GM21381 (cell line): ENCODE measurements at regions not wholly inside any gene's neighbourhood (a gene's known extent, or its start where the extent isn't known, plus 50 kb on each side); places are given as distances from the start of the nearest gene placed in this dataset.
"Not testable (repeated sequence)": the region's sequence is repeated elsewhere in the genome, so short reads cannot be mapped to it uniquely, and the experiment has no call there.

Experiments used
- ATAC-seq: cut with Tn5 transposase; IDR thresholded peaks from one replicate; pipeline ENCODE4 v1.9.1; 2021; ENCODE audit warnings: mild to moderate bottlenecking, moderate library complexity; ENCODE audit not compliant: unreplicated experiment

- not testable (repeated sequence) for ATAC-seq
Measured at GRCh38 chr1:168457296-168457695, 86.5 kb downstream of the XCL2 start.

DNA sequence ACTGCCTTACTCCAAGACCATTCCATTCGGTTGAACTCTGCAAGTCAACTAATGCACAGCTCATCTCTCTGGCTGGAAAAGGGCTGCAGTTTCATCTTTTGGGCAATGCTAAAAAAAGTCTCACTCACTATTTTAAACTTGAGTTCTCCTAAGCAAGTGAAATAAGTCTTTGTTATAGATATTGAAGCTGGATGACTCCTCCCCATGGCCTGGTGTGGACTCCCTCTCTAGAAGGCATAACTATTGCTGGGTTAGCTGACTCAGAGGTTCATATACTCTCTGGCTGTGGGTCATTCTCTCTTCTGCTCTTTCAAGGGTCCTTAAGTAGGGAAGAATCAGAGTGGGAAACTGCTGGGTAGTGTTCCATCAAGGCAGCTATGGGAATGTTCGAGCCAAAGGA, 88.0 kb downstream of the XCL2 start:
- no peak for ATAC-seq

DNA sequence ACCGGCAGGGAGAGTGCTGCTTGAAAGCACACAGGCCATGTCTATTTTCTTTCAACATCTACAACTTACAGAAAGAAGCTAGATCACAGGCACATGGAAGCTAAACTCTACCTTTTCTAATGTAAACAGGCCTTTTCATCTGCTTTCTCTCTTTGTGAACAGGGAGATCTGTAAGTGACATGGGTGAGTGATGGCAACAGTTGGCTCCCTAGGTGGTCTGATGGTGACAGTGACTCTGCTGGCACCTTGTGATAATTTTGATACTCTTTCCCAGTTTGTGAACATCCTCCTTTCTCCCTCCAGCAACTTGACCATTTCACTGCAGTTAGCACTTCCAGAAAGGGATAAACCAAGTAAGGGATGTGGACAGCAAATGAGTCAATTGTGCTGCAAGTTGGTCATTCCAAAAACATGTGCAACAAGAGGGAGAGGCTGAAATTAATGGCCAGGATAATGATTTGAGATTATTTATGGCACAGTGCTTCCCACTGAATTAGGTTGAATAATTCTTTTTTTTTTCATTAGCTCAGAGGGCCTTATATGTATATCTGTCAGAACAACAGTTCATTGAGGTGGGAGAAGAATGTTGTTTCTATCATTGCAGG, 89.5 kb downstream of the XCL2 start:
- ATAC-seq: no peak

DNA sequence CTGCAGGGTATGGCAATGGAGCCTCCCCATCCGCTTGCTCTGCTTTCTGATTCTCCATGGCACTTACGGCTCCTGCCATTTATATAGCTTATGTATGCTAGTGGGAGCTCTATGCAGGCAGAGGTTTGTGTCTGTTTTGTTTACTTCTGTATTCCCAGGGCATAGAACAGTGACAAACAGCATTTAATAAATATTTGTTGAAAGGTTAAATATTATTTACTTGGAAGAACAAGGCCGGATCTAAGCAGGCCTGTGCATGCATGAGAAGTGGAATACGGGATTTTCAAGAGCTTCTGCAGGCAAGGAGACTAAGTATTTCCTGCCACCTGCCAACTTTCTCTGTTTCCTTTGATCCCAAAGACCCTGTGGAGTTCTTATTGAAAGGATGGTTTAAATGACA, 90.7 kb downstream of the XCL2 start:
- ATAC-seq: no peak

GRCh38 chr1:168452329-168452728, 91.5 kb downstream of the XCL2 start:
- ATAC-seq: no peak

DNA sequence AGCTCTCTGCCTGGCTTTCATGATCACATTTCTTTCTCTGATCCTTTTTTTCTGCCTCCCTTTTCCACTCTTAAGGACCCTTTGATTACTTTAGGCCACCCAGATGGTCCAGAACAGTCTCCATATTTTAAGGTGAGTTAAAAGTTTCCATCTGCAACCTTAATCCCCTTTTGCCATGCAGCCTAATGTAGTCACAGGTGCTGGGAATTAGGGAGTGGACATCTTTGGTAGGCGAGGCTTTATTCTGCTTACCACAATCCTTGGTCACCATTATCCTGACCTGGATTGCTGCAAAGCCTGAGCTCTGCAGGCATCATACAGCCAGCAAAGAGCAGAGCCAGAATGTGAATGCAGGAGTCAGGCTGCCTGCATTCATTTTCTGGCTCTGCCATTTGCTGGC, 95.9 kb downstream of the XCL2 start:
- ATAC-seq: no peak

DNA sequence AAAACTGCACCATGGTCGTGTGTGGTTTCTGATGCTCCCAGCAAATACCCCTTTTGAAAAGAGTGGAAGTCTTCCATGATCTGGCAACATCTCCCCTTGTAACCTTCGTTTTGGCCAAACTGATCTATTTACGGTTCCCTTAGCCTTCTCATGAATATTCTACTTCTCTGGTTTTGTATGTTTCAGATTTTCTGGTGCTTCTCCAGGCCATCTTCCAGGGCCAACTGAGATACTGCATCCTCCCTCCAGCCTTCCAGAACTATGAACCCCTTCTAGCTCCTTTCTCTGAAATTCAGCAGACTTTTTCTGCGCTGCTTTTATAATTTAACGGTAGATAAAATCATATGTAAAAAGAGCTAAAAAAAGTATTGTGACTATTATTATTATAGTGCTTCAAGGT, 97.7 kb downstream of the XCL2 start:
- no peak for ATAC-seq

DNA sequence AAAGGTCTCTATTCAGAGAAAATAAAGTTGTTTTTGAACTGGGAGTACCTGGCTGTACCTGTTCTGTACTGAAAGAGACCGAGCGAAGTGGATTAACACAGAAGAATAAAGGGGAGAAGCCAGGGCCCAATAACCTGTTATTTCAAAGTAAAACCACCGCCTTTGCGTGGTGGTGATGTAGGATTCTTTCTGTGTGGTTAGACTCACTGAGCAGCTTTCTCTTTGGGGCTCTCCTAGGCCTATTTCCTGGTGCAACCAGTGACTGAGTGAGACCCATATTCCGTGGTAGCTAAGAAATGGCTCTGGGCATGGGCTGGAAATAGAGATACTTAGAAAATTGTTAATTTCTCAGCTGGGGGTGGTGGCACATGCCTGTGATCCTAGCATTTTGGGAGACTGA, 99.9 kb downstream of the XCL2 start:
- ATAC-seq: no peak

DNA sequence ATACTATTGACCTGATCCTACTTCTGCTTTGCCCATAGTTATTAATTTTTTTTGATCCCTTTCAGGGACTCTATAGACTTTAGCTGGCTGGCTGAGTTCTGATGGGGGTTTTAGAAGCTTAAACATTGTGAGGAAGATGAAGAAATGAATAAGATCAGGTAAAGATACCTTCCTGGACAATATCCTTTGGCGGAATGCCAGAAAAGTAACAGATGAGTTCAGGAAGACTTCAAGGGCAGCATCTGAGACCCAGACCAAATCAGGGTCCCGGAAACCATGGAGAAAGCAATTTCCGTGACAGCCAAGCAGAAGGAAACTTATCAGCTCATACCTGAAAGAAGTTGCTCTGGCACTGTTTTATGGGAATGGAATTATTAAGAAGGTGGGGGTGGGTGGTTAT, 100.4 kb downstream of the XCL2 start:
- ATAC-seq: no peak

DNA sequence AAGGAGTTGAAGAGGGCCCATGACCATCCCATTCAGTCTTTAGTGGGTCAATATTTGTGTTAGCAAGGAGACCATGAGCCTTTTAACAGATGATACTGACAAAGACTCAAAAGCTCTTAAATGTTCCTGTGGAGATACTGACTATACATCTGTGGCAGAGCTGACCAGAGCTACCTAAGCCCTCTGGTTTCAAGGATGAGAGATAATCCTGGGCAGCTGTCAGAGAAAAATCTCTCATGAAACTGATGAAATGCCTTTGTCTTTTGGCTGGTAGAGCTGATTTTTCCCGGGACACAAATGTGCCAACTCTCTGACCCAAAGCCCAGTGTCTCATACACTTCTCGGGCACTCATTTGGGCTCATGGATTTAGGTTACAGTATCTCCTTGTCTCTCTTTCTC, 100.9 kb downstream of the XCL2 start:
- no peak for ATAC-seq

DNA sequence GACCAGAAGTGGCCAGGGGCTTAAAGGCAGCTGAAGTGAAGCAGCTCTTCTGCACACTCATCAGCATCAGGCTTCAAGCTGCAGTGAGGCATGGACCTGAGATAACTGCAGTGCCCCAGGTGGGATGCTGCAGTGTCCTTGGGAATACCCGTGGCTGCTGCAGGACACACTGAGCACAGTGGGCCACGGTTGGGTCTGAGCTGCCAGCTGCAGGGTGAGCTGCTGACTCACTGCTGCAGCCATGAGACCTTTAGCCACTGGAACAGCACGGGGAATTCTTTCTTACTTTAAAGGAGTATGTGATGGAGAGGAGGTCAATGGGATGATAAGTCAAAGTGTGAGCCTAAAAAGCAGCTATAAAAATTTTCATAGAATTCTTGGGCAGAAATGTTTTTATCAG, 102.1 kb downstream of the XCL2 start:
- no peak for ATAC-seq

GRCh38 chr1:168439456-168440375, 104.1 kb downstream of the XCL2 start:
- peak; percentile 85 for ATAC-seq

DNA sequence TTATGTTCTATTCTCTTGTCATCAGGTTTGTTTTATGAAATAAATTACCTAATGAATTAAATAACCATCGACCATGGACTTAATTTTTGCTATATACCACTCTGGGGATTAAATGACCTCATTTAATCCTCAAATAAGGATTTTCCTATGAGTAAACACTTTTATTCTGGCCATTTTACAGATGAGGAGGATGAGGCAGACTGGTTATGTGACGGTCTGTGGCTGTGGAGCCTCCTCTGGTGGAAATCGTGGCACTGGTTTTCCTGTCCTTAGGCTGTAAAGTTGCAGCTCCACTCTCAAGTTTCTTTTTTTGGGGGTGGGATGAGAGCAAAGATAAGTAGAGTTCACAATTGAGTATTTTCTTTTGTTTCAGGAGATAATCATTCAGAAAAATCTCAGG, 105.2 kb downstream of the XCL2 start:
- ATAC-seq: no peak

- ATAC-seq: no peak
Measured at GRCh38 chr1:168437821-168438220, 106.0 kb downstream of the XCL2 start.

DNA sequence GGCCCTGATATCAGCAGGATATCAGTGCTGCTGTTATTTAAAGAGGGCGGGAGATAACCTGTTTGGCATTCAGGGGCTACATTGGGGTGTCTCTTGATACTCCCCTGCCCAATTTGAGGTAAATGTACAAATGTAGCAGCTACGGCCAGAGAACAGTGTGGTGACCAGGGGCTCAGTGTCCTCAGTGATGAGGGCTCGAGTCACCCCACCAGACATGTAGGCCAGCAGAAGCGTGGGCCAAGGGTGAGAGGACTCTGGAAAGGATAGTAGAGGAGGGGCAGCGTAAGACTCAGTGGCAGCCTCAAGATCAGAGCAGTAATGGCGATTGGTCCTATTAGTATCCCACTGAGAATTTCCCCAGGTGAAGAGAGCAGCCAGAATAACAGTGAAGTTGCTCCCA, 108.4 kb downstream of the XCL2 start:
- no peak for ATAC-seq

- ATAC-seq: no peak
Measured at GRCh38 chr1:168433238-168433637, 110.6 kb downstream of the XCL2 start.

GRCh38 chr1:168431882-168432281, 111.9 kb downstream of the XCL2 start:
- ATAC-seq: no peak

GRCh38 chr1:168430321-168430720, 113.5 kb downstream of the XCL2 start:
- no peak for ATAC-seq

DNA sequence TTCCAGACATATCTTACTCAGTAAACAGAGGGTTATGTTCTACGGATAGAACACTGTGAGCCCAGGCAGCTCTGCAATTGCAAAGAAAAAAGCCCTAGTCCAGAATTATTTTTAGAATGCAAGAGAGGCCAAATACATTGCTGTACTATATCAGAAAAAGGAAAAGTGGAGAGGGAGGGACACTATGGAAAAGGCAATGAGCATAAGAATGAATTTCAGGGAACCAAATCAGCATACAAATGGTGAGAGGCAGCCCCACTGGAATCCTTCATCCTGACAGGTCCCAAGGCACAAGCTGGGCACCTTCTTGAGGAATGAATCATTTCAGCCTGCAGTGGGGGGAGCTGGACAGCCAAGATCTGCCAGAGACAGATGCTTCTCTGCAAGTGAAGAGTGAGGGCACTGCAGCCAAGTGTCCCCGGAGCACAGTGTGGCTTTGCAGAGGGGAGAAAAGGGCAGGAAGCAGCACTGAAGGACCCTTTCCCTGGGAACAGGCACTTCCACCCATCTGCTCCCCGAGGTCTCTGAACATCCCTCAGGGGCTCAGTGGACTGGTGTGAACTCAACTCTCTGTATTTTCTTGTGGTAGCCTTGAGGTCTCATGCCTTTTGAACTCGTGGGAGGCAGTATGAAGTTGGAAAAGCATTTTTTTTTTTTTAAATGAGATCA, 115.6 kb downstream of the XCL2 start:
- no peak for ATAC-seq

DNA sequence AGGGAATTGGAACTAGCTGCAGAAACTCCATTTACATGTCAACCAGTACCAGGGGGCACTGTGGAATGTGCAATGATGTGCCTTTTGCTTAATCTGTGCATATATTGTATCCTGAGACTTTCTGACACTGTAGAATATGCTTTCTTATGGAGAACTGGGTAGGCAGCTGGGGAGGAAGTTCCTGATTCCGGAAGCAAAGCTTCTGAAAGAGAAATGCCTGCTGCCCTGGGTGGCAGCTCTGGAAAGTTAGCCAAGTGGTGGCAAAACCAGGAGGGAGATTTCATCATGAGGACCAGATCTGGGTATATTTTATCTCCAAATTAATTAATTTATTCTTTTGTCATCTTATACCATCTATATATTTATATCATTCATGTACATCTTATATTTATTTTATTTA, 116.7 kb downstream of the XCL2 start:
- no peak for ATAC-seq

- no peak for ATAC-seq
Measured at GRCh38 chr1:168424281-168424680, 119.5 kb downstream of the XCL2 start.
